IPS DF 6.9 (cell line): ENCODE measurements at regions not wholly inside any gene's neighbourhood (a gene's known extent, or its start where the extent isn't known, plus 50 kb on each side); places are given as distances from the start of the nearest gene placed in this dataset.

Experiments used
- DNase-seq: peaks from one replicate; pipeline ENCODE4 v3.0.0-alpha.2; 2013; ENCODE audit warnings: low read depth, low spot score
- H3K27ac ChIP-seq: one replicate; pipeline ENCODE4 v1.5.1; 2013; ENCODE audit warnings: low read length, control low read depth
- H3K27me3 ChIP-seq: 2 replicates; pipeline ENCODE4 v1.6.1; 2013; ENCODE audit warnings: mild to moderate bottlenecking, low read length; ENCODE audit not compliant: control insufficient read depth, insufficient read depth
- H3K36me3 ChIP-seq: 2 replicates; pipeline ENCODE4 v1.6.1; 2013; ENCODE audit warnings: low read length; ENCODE audit not compliant: control insufficient read depth, insufficient read depth
- H3K4me1 ChIP-seq: 2 replicates; pipeline ENCODE4 v1.6.1; 2013; ENCODE audit warnings: low read length; ENCODE audit not compliant: control insufficient read depth, insufficient read depth
- H3K4me3 ChIP-seq: 2 replicates; pipeline ENCODE4 v1.5.1; 2013; ENCODE audit warnings: mild to moderate bottlenecking, low read length
- H3K9me3 ChIP-seq: 2 replicates; pipeline ENCODE4 v1.6.1; 2013; ENCODE audit warnings: low read length, inconsistent platforms; ENCODE audit not compliant: control insufficient read depth, insufficient read depth
- WGBS: extraction: QIAGEN DNeasy Blood & Tissue Kit; methylation state at CpG from one replicate; pipeline ENCODE4 v1.1.7; 2013; ENCODE audit warnings: mixed read lengths, missing lambda C conversion rate; ENCODE audit not compliant: insufficient read length, insufficient coverage; 5-methylcytosine and 5-hydroxymethylcytosine counted together

- Histone ChIP-seq H3K4me3 (no peak overlapping the region), H3K27me3 (no peaks in the 10 kb centered on the region), H3K36me3 (no peaks in the 10 kb centered on the region), H3K27ac (no peak overlapping the region), H3K9me3 (no peaks in the 10 kb centered on the region), H3K4me1 (no peaks in the 10 kb centered on the region)
- no peak for DNase-seq
- WGBS = no CpG with 5 or more reads among the region's 7 CpGs
Observed at GRCh38 chr15:70490838-70491155, 272.6 kb downstream of the UACA start.

- H3K27ac ChIP-seq = no peak overlapping the region
- no peaks in the 10 kb centered on the region for H3K9me3 ChIP-seq
- no CpG with 5 or more reads among the region's 11 CpGs for WGBS
- H3K4me1 ChIP-seq = no peaks in the 10 kb centered on the region
- no peak overlapping the region for H3K4me3 ChIP-seq
- DNase-seq = no peak
- no peaks in the 10 kb centered on the region for H3K27me3 ChIP-seq
- H3K36me3 ChIP-seq = no peaks in the 10 kb centered on the region
Observed at GRCh38 chr15:70490148-70490837, 273.1 kb downstream of the UACA start.

GRCh38 chr15:70488941-70489848 is 274.2 kb downstream of the UACA start:
- WGBS = no CpG with 5 or more reads among the region's 15 CpGs
- Histone ChIP-seq H3K27ac (no peak overlapping the region), H3K36me3 (no peaks in the 10 kb centered on the region), H3K4me3 (no peak overlapping the region), H3K9me3 (no peaks in the 10 kb centered on the region), H3K4me1 (no peaks in the 10 kb centered on the region), H3K27me3 (no peaks in the 10 kb centered on the region)
- DNase-seq = no peak

- DNase-seq = peak; percentile 41
- no CpG with 5 or more reads among the region's 6 CpGs for WGBS
- H3K4me1 ChIP-seq = no peaks in the 10 kb centered on the region
- no peaks in the 10 kb centered on the region for H3K36me3 ChIP-seq
- H3K27ac ChIP-seq = no peak overlapping the region
- no peaks in the 10 kb centered on the region for H3K27me3 ChIP-seq
- no peak overlapping the region for H3K4me3 ChIP-seq
- no peaks in the 10 kb centered on the region for H3K9me3 ChIP-seq
Observed at GRCh38 chr15:70488002-70488605, 275.3 kb downstream of the UACA start.

- H3K27ac ChIP-seq = no peak overlapping the region
- H3K36me3 ChIP-seq = no peaks in the 10 kb centered on the region
- H3K27me3 ChIP-seq = no peaks in the 10 kb centered on the region; the same call in 1 of the 2 replicates
- no peaks in the 10 kb centered on the region for H3K4me1 ChIP-seq
- WGBS = no CpG with 5 or more reads among the region's 3 CpGs
- H3K4me3 ChIP-seq = no peak overlapping the region
- no peak for DNase-seq
- no peaks in the 10 kb centered on the region for H3K9me3 ChIP-seq
Observed at GRCh38 chr15:70487387-70487740, 276.0 kb downstream of the UACA start.

GRCh38 chr15:70486451-70487386 is 276.6 kb downstream of the UACA start:
- WGBS = no CpG with 5 or more reads among the region's 17 CpGs
- Histone ChIP-seq H3K36me3 (no peaks in the 10 kb centered on the region), H3K4me1 (no peaks in the 10 kb centered on the region), H3K27me3 (no peaks in the 10 kb centered on the region; the same call in 1 of the 2 replicates), H3K4me3 (no peak overlapping the region), H3K27ac (no peak overlapping the region), H3K9me3 (no peaks in the 10 kb centered on the region)
- no peak for DNase-seq

- H3K27ac ChIP-seq = no peak overlapping the region
- H3K36me3 ChIP-seq = no peaks in the 10 kb centered on the region
- no peaks in the 10 kb centered on the region; the same call in 1 of the 2 replicates for H3K27me3 ChIP-seq
- no peak overlapping the region for H3K4me3 ChIP-seq
- H3K4me1 ChIP-seq = no peaks in the 10 kb centered on the region
- DNase-seq = no peak
- WGBS = no CpG with 5 or more reads among the region's 2 CpGs
- H3K9me3 ChIP-seq = no peaks in the 10 kb centered on the region
Observed at GRCh38 chr15:70486012-70486411, 277.3 kb downstream of the UACA start.

- no peaks in the 10 kb centered on the region; the same call in 1 of the 2 replicates for H3K27me3 ChIP-seq
- no peaks in the 10 kb centered on the region for H3K9me3 ChIP-seq
- DNase-seq = no peak
- H3K4me1 ChIP-seq = no peaks in the 10 kb centered on the region
- H3K4me3 ChIP-seq = no peak overlapping the region
- no peaks in the 10 kb centered on the region for H3K36me3 ChIP-seq
- WGBS = no CpG with 5 or more reads among the region's 1 CpG
- H3K27ac ChIP-seq = no peak overlapping the region
Observed at GRCh38 chr15:70484993-70485392, 278.4 kb downstream of the UACA start.

GRCh38 chr15:70483513-70483912 is 279.8 kb downstream of the UACA start:
- Histone ChIP-seq H3K9me3 (no peaks in the 10 kb centered on the region), H3K4me1 (no peaks in the 10 kb centered on the region; the same call in 1 of the 2 replicates), H3K27me3 (no peaks in the 10 kb centered on the region; the same call in 1 of the 2 replicates), H3K4me3 (no peak overlapping the region), H3K27ac (no peak overlapping the region), H3K36me3 (no peaks in the 10 kb centered on the region)
- no peak for DNase-seq
- WGBS = no CpG with 5 or more reads among the region's 2 CpGs
